ENCODE measurements at regions not wholly inside any gene's neighbourhood (a gene's known extent, or its start where the extent isn't known, plus 50 kb on each side); places are given as distances from the start of the nearest gene placed in this dataset.

GRCh38 chr5:145110834-145111233 is 724.3 kb downstream of the PRELID2 start:
- no peak for DNase-seq
- ATAC-seq = no peak
- intact Hi-C loops (cut with DNase I, micrococcal nuclease) = no loop called here
- Histone ChIP-seq H3K4me1 (ENCODE audit: low read depth) (no peaks in the 10 kb centered on the region), H3K4me3 (no peak overlapping the region), H3K9me3 (no peaks in the 10 kb centered on the region), H3K36me3 (ENCODE audit: low read depth) (no peaks in the 10 kb centered on the region)
- TF ChIP-seq, protein P1, sequence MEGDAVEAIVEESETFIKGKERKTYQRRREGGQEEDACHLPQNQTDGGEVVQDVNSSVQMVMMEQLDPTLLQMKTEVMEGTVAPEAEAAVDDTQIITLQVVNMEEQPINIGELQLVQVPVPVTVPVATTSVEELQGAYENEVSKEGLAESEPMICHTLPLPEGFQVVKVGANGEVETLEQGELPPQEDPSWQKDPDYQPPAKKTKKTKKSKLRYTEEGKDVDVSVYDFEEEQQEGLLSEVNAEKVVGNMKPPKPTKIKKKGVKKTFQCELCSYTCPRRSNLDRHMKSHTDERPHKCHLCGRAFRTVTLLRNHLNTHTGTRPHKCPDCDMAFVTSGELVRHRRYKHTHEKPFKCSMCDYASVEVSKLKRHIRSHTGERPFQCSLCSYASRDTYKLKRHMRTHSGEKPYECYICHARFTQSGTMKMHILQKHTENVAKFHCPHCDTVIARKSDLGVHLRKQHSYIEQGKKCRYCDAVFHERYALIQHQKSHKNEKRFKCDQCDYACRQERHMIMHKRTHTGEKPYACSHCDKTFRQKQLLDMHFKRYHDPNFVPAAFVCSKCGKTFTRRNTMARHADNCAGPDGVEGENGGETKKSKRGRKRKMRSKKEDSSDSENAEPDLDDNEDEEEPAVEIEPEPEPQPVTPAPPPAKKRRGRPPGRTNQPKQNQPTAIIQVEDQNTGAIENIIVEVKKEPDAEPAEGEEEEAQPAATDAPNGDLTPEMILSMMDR (IDR thresholded peaks at IDR 0.05) = no peak

GRCh38 chr5:145110181-145110580 is 725.0 kb downstream of the PRELID2 start:
- intact Hi-C loops (cut with DNase I, micrococcal nuclease) = no loop called here
- TF ChIP-seq, protein P1 (IDR thresholded peaks at IDR 0.05) = no peak
- Histone ChIP-seq H3K4me1 (ENCODE audit: low read depth) (no peaks in the 10 kb centered on the region), H3K9me3 (no peaks in the 10 kb centered on the region), H3K36me3 (ENCODE audit: low read depth) (no peaks in the 10 kb centered on the region), H3K4me3 (no peak overlapping the region)
- DNase-seq (no peak), ATAC-seq (no peak)

DNA sequence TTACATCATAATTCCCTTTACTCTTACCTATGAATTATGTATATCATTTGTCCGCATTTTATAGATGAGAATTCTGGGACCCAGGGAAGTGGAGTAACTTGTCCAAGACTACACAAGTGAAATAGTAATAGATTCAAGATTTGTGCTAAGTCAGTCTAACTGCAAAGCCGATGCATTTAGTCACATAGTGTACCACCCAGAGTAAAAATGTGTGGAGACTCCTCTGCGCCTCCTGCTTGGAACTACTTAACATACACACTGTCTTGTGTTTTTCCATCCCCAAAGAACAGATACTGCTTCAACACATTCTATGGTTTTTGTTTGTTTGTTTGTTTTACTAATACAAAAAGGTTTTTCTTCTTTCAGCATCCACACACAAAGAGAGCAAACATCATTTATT is 729.8 kb downstream of the PRELID2 start:
- H3K9me3 ChIP-seq = no peaks in the 10 kb centered on the region
- ATAC-seq = no peak
- H3K36me3 ChIP-seq (ENCODE audit: low read depth) = no peaks in the 10 kb centered on the region
- H3K4me3 ChIP-seq = no peak overlapping the region
- TF ChIP-seq, protein P1 (IDR thresholded peaks at IDR 0.05) = no peak
- intact Hi-C loops (cut with DNase I, micrococcal nuclease) = no loop called here
- no peak for DNase-seq
- no peaks in the 10 kb centered on the region for H3K4me1 ChIP-seq (ENCODE audit: low read depth)

DNA sequence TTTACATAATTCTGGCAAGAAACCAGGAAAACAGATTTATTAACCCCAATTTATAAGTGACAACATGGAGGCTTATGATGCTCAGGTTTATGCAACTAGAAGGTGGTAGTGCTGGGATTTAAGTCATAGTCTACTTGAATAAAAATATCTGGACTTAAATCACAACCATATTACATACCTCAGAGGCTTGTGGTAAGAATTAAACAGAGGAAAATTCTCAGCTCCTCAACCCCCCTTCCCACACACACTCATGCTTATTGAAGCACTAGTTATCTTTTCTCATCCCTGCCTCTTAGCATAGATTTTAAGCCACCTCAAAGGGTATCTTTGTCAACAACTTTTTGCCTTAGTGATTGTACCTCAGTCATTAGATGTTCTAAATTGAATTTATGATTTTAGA is 731.0 kb downstream of the PRELID2 start:
- Histone ChIP-seq H3K36me3 (ENCODE audit: low read depth) (no peaks in the 10 kb centered on the region), H3K4me3 (no peak overlapping the region), H3K9me3 (no peaks in the 10 kb centered on the region), H3K4me1 (ENCODE audit: low read depth) (no peaks in the 10 kb centered on the region)
- ATAC-seq (no peak), DNase-seq (no peak)
- intact Hi-C loops (cut with DNase I, micrococcal nuclease) = no loop called here
- TF ChIP-seq, protein P1 (IDR thresholded peaks at IDR 0.05) = no peak

- no peak for DNase-seq
- intact Hi-C loops (cut with DNase I, micrococcal nuclease) = no loop called here
- Histone ChIP-seq H3K36me3 (ENCODE audit: low read depth) (no peaks in the 10 kb centered on the region), H3K4me3 (no peak overlapping the region), H3K4me1 (ENCODE audit: low read depth) (no peaks in the 10 kb centered on the region), H3K9me3 (no peaks in the 10 kb centered on the region)
- no peak for ATAC-seq
- TF ChIP-seq, protein P1 (IDR thresholded peaks at IDR 0.05) = no peak
Observed at GRCh38 chr5:145101246-145101645, 733.9 kb downstream of the PRELID2 start.

DNA sequence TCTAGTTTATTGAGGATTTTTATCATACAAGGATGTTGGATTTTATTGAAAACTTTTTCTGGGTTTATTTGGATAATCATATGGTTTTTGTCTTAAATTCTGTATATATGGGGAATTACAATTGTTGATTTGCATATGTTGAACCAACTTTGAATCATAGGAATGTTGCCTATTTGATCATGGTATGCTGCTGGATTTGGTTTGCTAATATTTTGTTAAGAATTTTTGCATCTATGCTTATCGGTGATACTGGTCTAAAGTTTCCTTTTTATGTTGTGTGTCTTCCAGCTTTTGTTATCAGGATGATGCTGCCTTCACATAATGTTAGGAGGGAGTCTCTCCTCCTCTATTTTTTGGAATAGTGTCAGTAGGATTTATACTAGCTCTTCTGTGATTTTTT is 745.0 kb downstream of the PRELID2 start:
- Histone ChIP-seq H3K4me1 (ENCODE audit: low read depth) (no peaks in the 10 kb centered on the region), H3K4me3 (no peak overlapping the region), H3K9me3 (no peaks in the 10 kb centered on the region), H3K36me3 (ENCODE audit: low read depth) (no peaks in the 10 kb centered on the region)
- DNase-seq (no peak), ATAC-seq (no peak)
- TF ChIP-seq, protein P1 (IDR thresholded peaks at IDR 0.05) = no peak
- intact Hi-C loops (cut with DNase I, micrococcal nuclease) = no loop called here
